Naive thymus-derived CD4-positive, alpha-beta T cell (primary cell): ENCODE measurements at regions not wholly inside any gene's neighbourhood (a gene's known extent, or its start where the extent isn't known, plus 50 kb on each side); places are given as distances from the start of the nearest gene placed in this dataset.
A peak's percentile ranks its signal among the peaks of the same experiment; 100 is the strongest.
"Not testable (repeated sequence)": the region's sequence is repeated elsewhere in the genome, so short reads cannot be mapped to it uniquely, and the experiment has no call there.

Source experiments
- ATAC-seq: fragments of 150-1000 bp; cut with Tn5 transposase; 2 replicates; pipeline ENCODE4 v1.10.0; 2021; ENCODE audit warnings: mild to moderate bottlenecking, moderate library complexity
- CTCF ChIA-PET: fragments of 350-600 bp; sonication (Branson Sonifier 250); formaldehyde crosslinking; loops from one replicate; lab custom pipeline; 2021; ENCODE audit warnings: antibody characterized with exemption; lab: Charles Lee
- POLR2A ChIA-PET: fragments of 350-600 bp; sonication (Branson Sonifier 250); formaldehyde crosslinking; loops from one replicate; lab custom pipeline; 2021; ENCODE audit warnings: antibody characterized with exemption, inconsistent platforms; lab: Charles Lee
- DNase-seq, 9 donors: peaks; one replicate each; pipeline versions ENCODE4 v3.0.0 to v3.0.0-alpha.2; 2020 to 2022; ENCODE audit warnings: mixed read lengths in 1 of 9
- H3K27ac ChIP-seq: one replicate; pipeline ENCODE4 v1.7.0; 2013; ENCODE audit warnings: mild to moderate bottlenecking, low read depth, low read length, moderate library complexity
- H3K27me3 ChIP-seq, 2 donors: one replicate each; pipeline ENCODE4 v1.7.0; 2013; ENCODE audit warnings: low read length in 2 of 2, mild to moderate bottlenecking in 2 of 2, moderate library complexity in 2 of 2; ENCODE audit not compliant: control insufficient read depth in 2 of 2, insufficient read depth in 2 of 2
- H3K36me3 ChIP-seq, 3 experiments: 1 replicate in 2 of 3; 2 replicates in 1 of 3; pipeline ENCODE4 v1.7.0; 2013; ENCODE audit warnings: low read length in 3 of 3, mild to moderate bottlenecking in 3 of 3, moderate library complexity in 1 of 3; ENCODE audit not compliant: insufficient read depth in 3 of 3, control insufficient read depth in 2 of 3
- H3K4me1 ChIP-seq, 2 donors: one replicate each; pipeline ENCODE4 v1.7.0; 2013; ENCODE audit warnings: low read length in 2 of 2, mild to moderate bottlenecking in 2 of 2, moderate library complexity in 1 of 2; ENCODE audit not compliant: control insufficient read depth in 2 of 2, insufficient read depth in 2 of 2
- H3K4me3 ChIP-seq: 2 replicates; pipeline ENCODE4 v1.7.0; 2013; ENCODE audit warnings: mild to moderate bottlenecking, low read length
- H3K9me3 ChIP-seq, 3 experiments: 1 replicate in 2 of 3; 2 replicates in 1 of 3; pipeline ENCODE4 v1.7.0; 2013; ENCODE audit warnings: low read length in 3 of 3; ENCODE audit not compliant: control insufficient read depth in 2 of 3
- H3K27ac Mint-ChIP-seq, 9 donors: one replicate each; pipeline ENCODE4 v1.8.0; 2020 to 2022; ENCODE audit warnings: mixed read lengths in 9 of 9, mild to moderate bottlenecking in 8 of 9, moderate library complexity in 5 of 9, inconsistent platforms in 2 of 9
- H3K27me3 Mint-ChIP-seq, 5 donors: one replicate each; pipeline ENCODE4 v1.8.0; 2021 to 2022; ENCODE audit warnings: mixed read lengths in 5 of 5, mild to moderate bottlenecking in 1 of 5
- H3K36me3 Mint-ChIP-seq, 5 donors: one replicate each; pipeline ENCODE4 v1.8.0; 2020 to 2022; ENCODE audit warnings: mixed read lengths in 5 of 5, mild to moderate bottlenecking in 3 of 5, inconsistent platforms in 1 of 5
- H3K4me1 Mint-ChIP-seq, 7 donors: one replicate each; pipeline ENCODE4 v1.8.0; 2020 to 2022; ENCODE audit warnings: mixed read lengths in 7 of 7, mild to moderate bottlenecking in 3 of 7, inconsistent platforms in 1 of 7
- H3K4me3 Mint-ChIP-seq, 10 donors: one replicate each; pipeline ENCODE4 v1.8.0; 2020 to 2022; ENCODE audit warnings: mild to moderate bottlenecking in 10 of 10, mixed read lengths in 10 of 10, moderate library complexity in 6 of 10, inconsistent platforms in 2 of 10
- H3K9me3 Mint-ChIP-seq, 11 donors: one replicate each; pipeline ENCODE4 v1.8.0; 2020 to 2022; ENCODE audit warnings: mixed read lengths in 11 of 11, mild to moderate bottlenecking in 4 of 11, inconsistent platforms in 1 of 11, moderate library complexity in 1 of 11
- intact Hi-C, 2 donors: fragments of 100-400 bp; cut with micrococcal nuclease; formaldehyde crosslinking; loops; one replicate each; pipeline ENCODE4 v1.15.1; 2023

- Histone ChIP-seq H3K9me3 (peaks cover 0 to 10% (median 7%) of the 10 kb centered on the region in 3 experiments), H3K27ac (no peak overlapping the region), H3K27me3 (no peaks in the 10 kb centered on the region), H3K4me3 (no peak overlapping the region), H3K36me3 (no peaks in the 10 kb centered on the region), H3K4me1 (peaks cover 0 to 5% of the 10 kb centered on the region in 2 donors)
- Mint-ChIP-seq H3K27ac (no peak overlapping the region), H3K4me1 (peaks cover 13 to 28% (median 20%) of the 10 kb centered on the region in 7 donors), H3K9me3 (peaks cover 0 to 8% (median 1%) of the 10 kb centered on the region in 11 donors), H3K36me3 (peaks cover 0 to 1% (median 0%) of the 10 kb centered on the region in 5 donors), H3K27me3 (peaks cover 0 to 13% (median 8%) of the 10 kb centered on the region in 5 donors), H3K4me3 (no peak overlapping the region)
- DNase-seq (no peak), ATAC-seq (no peak)
- ChIA-PET POLR2A (no interaction called here), CTCF (no interaction called here)
- intact Hi-C loops, result no loop called here
Measured at GRCh38 chrX:1023676-1024075, 188.8 kb downstream of the CRLF2 start.

- H3K9me3 ChIP-seq, H3K27ac Mint-ChIP-seq: not testable (repeated sequence)
Measured at GRCh38 chrX:1021314-1021993, 191.0 kb downstream of the CRLF2 start.

DNA sequence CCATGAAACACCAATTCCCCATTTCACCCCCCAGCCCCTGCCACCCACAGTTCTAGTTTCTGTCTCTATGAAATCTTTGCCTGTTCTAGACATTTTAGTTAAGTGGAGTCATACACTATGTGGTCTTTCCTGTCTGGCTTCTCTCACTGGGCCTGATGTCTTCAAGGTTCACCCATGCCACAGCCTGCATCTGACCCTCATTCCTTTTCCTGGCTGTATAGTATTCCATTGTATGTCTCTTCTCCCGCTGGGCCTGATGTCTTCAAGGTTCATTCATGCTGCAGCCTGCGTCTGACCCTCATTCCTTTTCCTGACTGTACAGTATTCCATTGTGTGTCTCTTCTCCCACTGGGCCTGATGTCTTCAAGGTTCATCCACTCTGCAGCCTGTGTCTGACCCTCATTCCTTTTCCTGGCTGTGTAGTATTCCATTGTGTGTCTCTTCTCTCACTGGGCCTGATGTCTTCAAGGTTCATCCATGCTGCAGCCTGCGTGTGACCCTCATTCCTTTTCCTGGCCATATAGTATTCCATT is 191.7 kb downstream of the CRLF2 start:
- Mint-ChIP-seq H3K27me3 (no peaks in the 10 kb centered on the region), H3K27ac (no peak overlapping the region), H3K36me3 (peaks cover 0 to 1% (median 0%) of the 10 kb centered on the region in 5 donors), H3K9me3 (peaks cover 0 to 8% (median 3%) of the 10 kb centered on the region in 11 donors), H3K4me1 (peaks cover 0 to 4% (median 0%) of the 10 kb centered on the region in 7 donors), H3K4me3 (no peak overlapping the region)
- Histone ChIP-seq H3K4me1 (no peaks in the 10 kb centered on the region), H3K4me3 (no peak overlapping the region), H3K27ac (no peak overlapping the region), H3K27me3 (no peaks in the 10 kb centered on the region), H3K36me3 (no peaks in the 10 kb centered on the region), H3K9me3 (peaks cover 0 to 10% (median 7%) of the 10 kb centered on the region in 3 experiments)
- intact Hi-C loops, result no loop called here
- DNase-seq, result no peak
- ATAC-seq, result no peak
- CTCF ChIA-PET, result no interaction called here
- POLR2A ChIA-PET, result no interaction called here

More at GRCh38 chrX:1021314-1021993, 191.0 kb downstream of the CRLF2 start:
- DNase-seq, H3K4me1 ChIP-seq, ATAC-seq, POLR2A ChIA-PET, H3K4me3 Mint-ChIP-seq, H3K27ac ChIP-seq, intact Hi-C loops, H3K27me3 ChIP-seq, H3K36me3 Mint-ChIP-seq, H3K4me3 ChIP-seq, CTCF ChIA-PET, H3K36me3 ChIP-seq, H3K27me3 Mint-ChIP-seq, H3K9me3 Mint-ChIP-seq, H3K4me1 Mint-ChIP-seq: not testable (repeated sequence)

GRCh38 chrX:1016926-1017325 is 195.5 kb downstream of the CRLF2 start:
- H3K36me3 Mint-ChIP-seq, H3K36me3 ChIP-seq, H3K27ac ChIP-seq, H3K4me1 ChIP-seq, H3K27me3 ChIP-seq, H3K4me3 ChIP-seq, H3K4me1 Mint-ChIP-seq, H3K9me3 ChIP-seq, H3K9me3 Mint-ChIP-seq, H3K27me3 Mint-ChIP-seq, H3K4me3 Mint-ChIP-seq, ATAC-seq, POLR2A ChIA-PET, H3K27ac Mint-ChIP-seq, CTCF ChIA-PET, DNase-seq: not testable (repeated sequence)
- intact Hi-C loops, result loop anchor here in 1 of 2 donors (10.0 kb wide), 1 partner anchor 58 kb away; no protein-coding TSS in a partner anchor

GRCh38 chrX:1016281-1016680 is 196.2 kb downstream of the CRLF2 start:
- CTCF ChIA-PET, H3K4me3 Mint-ChIP-seq, POLR2A ChIA-PET, ATAC-seq, DNase-seq, H3K4me3 ChIP-seq, H3K4me1 Mint-ChIP-seq, H3K27ac ChIP-seq, H3K27ac Mint-ChIP-seq, H3K27me3 Mint-ChIP-seq, H3K9me3 Mint-ChIP-seq, H3K36me3 Mint-ChIP-seq, H3K4me1 ChIP-seq, H3K27me3 ChIP-seq, H3K36me3 ChIP-seq, H3K9me3 ChIP-seq: not testable (repeated sequence)
- intact Hi-C loops, result loop anchor here in 1 of 2 donors (10.0 kb wide), 1 partner anchor 59 kb away; no protein-coding TSS in a partner anchor

GRCh38 chrX:1012678-1013300 is 199.7 kb downstream of the CRLF2 start:
- Mint-ChIP-seq H3K4me1 (peaks cover 0 to 4% (median 0%) of the 10 kb centered on the region in 7 donors), H3K27me3 (no peaks in the 10 kb centered on the region), H3K9me3 (peaks cover 0 to 5% (median 0%) of the 10 kb centered on the region in 11 donors), H3K36me3 (peaks cover 0 to 3% (median 0%) of the 10 kb centered on the region in 5 donors), H3K4me3 (peak overlapping the region in 2 of 10 donors; percentile 12 to 36), H3K27ac (peak overlapping the region in 5 of 9 donors; percentile 57 to 77 (median 62))
- CTCF ChIA-PET, result no interaction called here
- H3K4me3 ChIP-seq, result no peak overlapping the region
- intact Hi-C loops, result loop anchor here in 1 of 2 donors (5.0 to 10.0 kb wide), 4 partner anchors 62 to 440 kb away; no protein-coding TSS in a partner anchor
- H3K27me3 ChIP-seq, result no peaks in the 10 kb centered on the region
- no peaks in the 10 kb centered on the region for H3K36me3 ChIP-seq
- POLR2A ChIA-PET, result no interaction called here
- H3K27ac ChIP-seq, result no peak overlapping the region
- DNase-seq (peak in 1 of 9 donors; percentile 31), ATAC-seq (no peak)
- H3K9me3 ChIP-seq, result no peaks in the 10 kb centered on the region
- no peaks in the 10 kb centered on the region for H3K4me1 ChIP-seq
